ENCODE measurements at regions not wholly inside any gene's neighbourhood (a gene's known extent, or its start where the extent isn't known, plus 50 kb on each side); places are given as distances from the start of the nearest gene placed in this dataset.

- H2AFZ ChIP-seq (ENCODE audit: low read depth, low read length, severe bottlenecking) = no peak overlapping the region
Observed at GRCh38 chr6:150490586-150490985, 109.1 kb upstream of the PLEKHG1 start.

GRCh38 chr6:150491131-150491810, 108.4 kb upstream of the PLEKHG1 start:
- H3K36me3 ChIP-seq (ENCODE audit: low read length) = no peaks in the 10 kb centered on the region
- H2AFZ ChIP-seq (ENCODE audit: low read depth, low read length, severe bottlenecking) = no peak overlapping the region
- H3K4me3 ChIP-seq (ENCODE audit: insufficient read depth, low read length, poor library complexity, severe bottlenecking) = no peak overlapping the region
- H3K27me3 ChIP-seq (ENCODE audit: low read length) = no peaks in the 10 kb centered on the region
- H3K9me3 ChIP-seq (ENCODE audit: insufficient read depth, low read length) = peaks cover 4% of the 10 kb centered on the region; the same call in 1 of the 2 replicates
- no peaks in the 10 kb centered on the region for H3K79me2 ChIP-seq (ENCODE audit: insufficient read depth, low read length)
- no peak overlapping the region for H3K9ac ChIP-seq (ENCODE audit: low read length)
- no peaks in the 10 kb centered on the region for H3F3A ChIP-seq (ENCODE audit: insufficient read depth)
- TF ChIP-seq CTCF (IDR thresholded peaks at IDR 0.05; ENCODE audit: insufficient read depth, low read length, poor library complexity, severe bottlenecking) = no peak
- no peak for TF ChIP-seq EZH2phosphoT487 (conservative IDR thresholded peaks at IDR 0.05; ENCODE audit: low read length)
- H3K27ac ChIP-seq (ENCODE audit: low read depth, low read length) = no peak overlapping the region
- H3K9me2 ChIP-seq (replicated peaks; ENCODE audit: insufficient read depth, low read length) = no peaks in the 10 kb centered on the region
- no peaks in the 10 kb centered on the region for H4K20me1 ChIP-seq (ENCODE audit: low read depth, low read length)
- no peak overlapping the region for H3K4me2 ChIP-seq (ENCODE audit: low read depth, low read length, poor library complexity, severe bottlenecking)

More at GRCh38 chr6:150490586-150490985, 109.1 kb upstream of the PLEKHG1 start:
- H3K27me3 ChIP-seq (ENCODE audit: low read length) = no peaks in the 10 kb centered on the region
- no peaks in the 10 kb centered on the region for H3F3A ChIP-seq (ENCODE audit: insufficient read depth)
- H3K79me2 ChIP-seq (ENCODE audit: insufficient read depth, low read length) = no peaks in the 10 kb centered on the region
- H3K9me3 ChIP-seq (ENCODE audit: insufficient read depth, low read length) = peaks cover 4% of the 10 kb centered on the region; the same call in 1 of the 2 replicates
- H3K27ac ChIP-seq (ENCODE audit: low read depth, low read length) = no peak overlapping the region
- no peak overlapping the region for H3K9ac ChIP-seq (ENCODE audit: low read length)
- H3K36me3 ChIP-seq (ENCODE audit: low read length) = no peaks in the 10 kb centered on the region
- H3K4me3 ChIP-seq (ENCODE audit: insufficient read depth, low read length, poor library complexity, severe bottlenecking) = no peak overlapping the region
- no peaks in the 10 kb centered on the region for H3K9me2 ChIP-seq (replicated peaks; ENCODE audit: insufficient read depth, low read length)
- H3K4me2 ChIP-seq (ENCODE audit: low read depth, low read length, poor library complexity, severe bottlenecking) = no peak overlapping the region
- TF ChIP-seq EZH2phosphoT487 (conservative IDR thresholded peaks at IDR 0.05; ENCODE audit: low read length) (no peak), CTCF (IDR thresholded peaks at IDR 0.05; ENCODE audit: insufficient read depth, low read length, poor library complexity, severe bottlenecking) (no peak)
- no peaks in the 10 kb centered on the region for H4K20me1 ChIP-seq (ENCODE audit: low read depth, low read length)

- Histone ChIP-seq H3K36me3 (ENCODE audit: low read length) (no peaks in the 10 kb centered on the region), H3F3A (ENCODE audit: insufficient read depth) (no peaks in the 10 kb centered on the region), H4K20me1 (ENCODE audit: low read depth, low read length) (no peaks in the 10 kb centered on the region), H2AFZ (ENCODE audit: low read depth, low read length, severe bottlenecking) (no peak overlapping the region), H3K9me3 (ENCODE audit: insufficient read depth, low read length) (peaks cover 4% of the 10 kb centered on the region; the same call in 1 of the 2 replicates), H3K9ac (ENCODE audit: low read length) (no peak overlapping the region), H3K4me2 (ENCODE audit: low read depth, low read length, poor library complexity, severe bottlenecking) (no peak overlapping the region), H3K27me3 (ENCODE audit: low read length) (no peaks in the 10 kb centered on the region), H3K27ac (ENCODE audit: low read depth, low read length) (no peak overlapping the region), H3K4me3 (ENCODE audit: insufficient read depth, low read length, poor library complexity, severe bottlenecking) (no peak overlapping the region), H3K79me2 (ENCODE audit: insufficient read depth, low read length) (no peaks in the 10 kb centered on the region), H3K9me2 (replicated peaks; ENCODE audit: insufficient read depth, low read length) (no peaks in the 10 kb centered on the region)
- TF ChIP-seq EZH2phosphoT487 (conservative IDR thresholded peaks at IDR 0.05; ENCODE audit: low read length) = no peak
- no peak for TF ChIP-seq CTCF (IDR thresholded peaks at IDR 0.05; ENCODE audit: insufficient read depth, low read length, poor library complexity, severe bottlenecking)
Observed at GRCh38 chr6:150491811-150492172, 107.9 kb upstream of the PLEKHG1 start.
